Endodermal cell (in vitro differentiated cells): ENCODE measurements at regions not wholly inside any gene's neighbourhood (a gene's known extent, or its start where the extent isn't known, plus 50 kb on each side); places are given as distances from the start of the nearest gene placed in this dataset.

Experiments used
- DNase-seq: peaks from one replicate; pipeline ENCODE4 v3.0.0-alpha.2; 2017
- H3K27ac ChIP-seq: 2 replicates; pipeline ENCODE4 v1.5.1; 2013; ENCODE audit warnings: mild to moderate bottlenecking, low read depth, low read length, moderate library complexity
- H3K27me3 ChIP-seq: 2 replicates; pipeline ENCODE4 v1.6.1; 2013; ENCODE audit warnings: mild to moderate bottlenecking, low read length, moderate library complexity; ENCODE audit not compliant: insufficient read depth, control insufficient read depth, poor library complexity, severe bottlenecking
- H3K36me3 ChIP-seq: 2 replicates; pipeline ENCODE4 v1.7.0; 2013; ENCODE audit warnings: mild to moderate bottlenecking, low read length, moderate library complexity; ENCODE audit not compliant: control insufficient read depth, insufficient read depth
- H3K4me1 ChIP-seq: one replicate; pipeline ENCODE4 v1.7.0; 2013; ENCODE audit warnings: low read length; ENCODE audit not compliant: control insufficient read depth, insufficient read depth
- H3K4me3 ChIP-seq: 2 replicates; pipeline ENCODE4 v1.5.1; 2013; ENCODE audit warnings: mild to moderate bottlenecking, low read length, moderate library complexity
- H3K9ac ChIP-seq: 2 replicates; pipeline ENCODE4 v1.6.1; 2013; ENCODE audit warnings: mild to moderate bottlenecking, low read length, moderate library complexity; ENCODE audit not compliant: poor library complexity, severe bottlenecking; ENCODE audit errors: extremely low read depth
- H3K9me3 ChIP-seq: 2 replicates; pipeline ENCODE4 v1.6.1; 2013; ENCODE audit warnings: mild to moderate bottlenecking, low read length, moderate library complexity; ENCODE audit not compliant: control insufficient read depth
- H3K27ac Mint-ChIP-seq: 2 replicates; pipeline ENCODE4 v1.8.0; 2020; ENCODE audit warnings: mixed read lengths
- H3K27me3 Mint-ChIP-seq: 2 replicates; pipeline ENCODE4 v1.8.0; 2021; ENCODE audit warnings: mild to moderate bottlenecking, mixed read lengths; ENCODE audit not compliant: insufficient read depth
- H3K36me3 Mint-ChIP-seq: 2 replicates; pipeline ENCODE4 v1.8.0; 2020; ENCODE audit warnings: low read depth, mixed read lengths
- H3K4me1 Mint-ChIP-seq: 2 replicates; pipeline ENCODE4 v1.8.0; 2020; ENCODE audit warnings: mixed read lengths
- H3K4me3 Mint-ChIP-seq: 2 replicates; pipeline ENCODE4 v1.8.0; 2020; ENCODE audit warnings: mild to moderate bottlenecking, moderate library complexity, mixed read lengths
- H3K9me3 Mint-ChIP-seq: 2 replicates; pipeline ENCODE4 v1.8.0; 2020; ENCODE audit warnings: mild to moderate bottlenecking, mixed read lengths
- CTCF ChIP-seq: fragments of 200-600 bp; sonication (generic); conservative IDR thresholded peaks from 2 replicates; pipeline ENCODE4 v1.5.0; 2021; ENCODE audit warnings: antibody characterized with exemption, mild to moderate bottlenecking
- WGBS, 2 experiments: methylation state at CpG; one replicate each; pipeline versions ENCODE4 v1.1.5 to v1.1.7; 2013; ENCODE audit warnings: missing lambda C conversion rate in 2 of 2, mixed read lengths in 1 of 2; ENCODE audit not compliant: insufficient coverage in 1 of 2, insufficient read length in 1 of 2; 5-methylcytosine and 5-hydroxymethylcytosine counted together

GRCh38 chr7:68767462-68767861 lies 830.8 kb upstream of the AUTS2 start:
- H3K27me3 Mint-ChIP-seq = no peaks in the 10 kb centered on the region
- no peak for DNase-seq
- no peak overlapping the region for H3K4me3 Mint-ChIP-seq
- Histone ChIP-seq H3K27me3 (no peaks in the 10 kb centered on the region), H3K36me3 (no peaks in the 10 kb centered on the region), H3K4me1 (no peaks in the 10 kb centered on the region), H3K9me3 (peaks cover 17% of the 10 kb centered on the region), H3K27ac (no peak overlapping the region), H3K9ac (no peak overlapping the region), H3K4me3 (no peak overlapping the region)
- no peak for TF ChIP-seq CTCF
- H3K27ac Mint-ChIP-seq = no peak overlapping the region
- H3K36me3 Mint-ChIP-seq = peaks cover 3% of the 10 kb centered on the region
- 88 to 100% methylated on average over 1 to 4 of the region's 4 CpGs for WGBS, 2 experiments
- peaks cover 4% of the 10 kb centered on the region for H3K4me1 Mint-ChIP-seq
- peaks cover 25% of the 10 kb centered on the region for H3K9me3 Mint-ChIP-seq

GRCh38 chr7:68770649-68771048 lies 827.6 kb upstream of the AUTS2 start:
- H3K27me3 ChIP-seq = no peaks in the 10 kb centered on the region
- Mint-ChIP-seq H3K27me3 (no peaks in the 10 kb centered on the region), H3K9me3 (peaks cover 3% of the 10 kb centered on the region), H3K4me3 (no peak overlapping the region), H3K36me3 (no peaks in the 10 kb centered on the region), H3K27ac (no peak overlapping the region), H3K4me1 (peaks cover 4% of the 10 kb centered on the region)
- DNase-seq = no peak
- no peak overlapping the region for H3K27ac ChIP-seq
- H3K36me3 ChIP-seq = no peaks in the 10 kb centered on the region
- WGBS, 2 experiments = 93 to 94% methylated on average over 5 to 6 of the region's 6 CpGs
- H3K9me3 ChIP-seq = peaks cover 4% of the 10 kb centered on the region
- H3K4me1 ChIP-seq = no peaks in the 10 kb centered on the region
- no peak for TF ChIP-seq CTCF
- no peak overlapping the region for H3K4me3 ChIP-seq
- no peak overlapping the region for H3K9ac ChIP-seq

- DNase-seq = no peak
These were observed 821.9 kb upstream of the AUTS2 start for GRCh38 chr7:68776326-68776725.

More at GRCh38 chr7:68776326-68776725, 821.9 kb upstream of the AUTS2 start:
- Histone ChIP-seq H3K9ac (no peak overlapping the region), H3K27ac (no peak overlapping the region), H3K4me3 (no peak overlapping the region), H3K9me3 (no peaks in the 10 kb centered on the region), H3K36me3 (no peaks in the 10 kb centered on the region), H3K27me3 (no peaks in the 10 kb centered on the region), H3K4me1 (no peaks in the 10 kb centered on the region)
- no peak for TF ChIP-seq CTCF
- Mint-ChIP-seq H3K9me3 (no peaks in the 10 kb centered on the region), H3K4me3 (no peak overlapping the region), H3K27me3 (no peaks in the 10 kb centered on the region), H3K27ac (no peak overlapping the region), H3K4me1 (no peaks in the 10 kb centered on the region), H3K36me3 (no peaks in the 10 kb centered on the region)
- WGBS, 2 experiments = 86 to 94% methylated on average over 3 of the region's 3 CpGs
